Uterus (tissue), 2 donors: ENCODE measurements at regions not wholly inside any gene's neighbourhood (a gene's known extent, or its start where the extent isn't known, plus 50 kb on each side); places are given as distances from the start of the nearest gene placed in this dataset.

Experiments used
- POLR2A ChIP-seq, 2 donors: fragments of 450-650 bp; IDR thresholded peaks; one replicate each; pipeline ENCODE4 v1.6.1; 2016; ENCODE audit warnings: antibody characterized with exemption in 2 of 2, mild to moderate bottlenecking in 1 of 2, moderate library complexity in 1 of 2
- TF ChIP-seq, protein P1 (sequence below), 4 experiments: fragments of 200-600 bp in 2 of 4; fragments of 450-650 bp in 2 of 4; sonication (generic) in 2 of 4; IDR thresholded peaks; one replicate each; pipeline ENCODE4 v1.5.1; 2016 to 2019; ENCODE audit warnings: antibody characterized with exemption in 4 of 4, mild to moderate bottlenecking in 2 of 4, moderate library complexity in 1 of 4

DNA sequence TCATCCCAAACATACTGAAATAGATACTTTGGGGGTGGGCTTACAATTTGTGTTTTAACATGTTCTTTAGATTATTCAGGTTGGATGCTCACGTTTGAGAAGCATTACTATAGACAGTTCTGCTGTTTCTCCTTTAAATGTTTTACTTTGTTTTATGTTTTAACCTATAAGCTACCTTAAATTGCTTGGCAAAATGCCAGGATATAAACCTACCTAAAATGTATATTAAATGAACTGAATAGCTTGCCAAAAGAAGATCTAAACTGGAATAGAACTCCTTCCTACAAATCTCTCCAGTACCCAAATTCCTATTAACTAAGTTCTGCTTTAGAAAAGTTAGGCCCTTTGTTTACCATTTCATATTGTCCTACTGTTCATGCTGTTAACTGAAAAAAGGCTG lies 124.4 kb downstream of the TBX22 start:
- TF ChIP-seq, protein P1, sequence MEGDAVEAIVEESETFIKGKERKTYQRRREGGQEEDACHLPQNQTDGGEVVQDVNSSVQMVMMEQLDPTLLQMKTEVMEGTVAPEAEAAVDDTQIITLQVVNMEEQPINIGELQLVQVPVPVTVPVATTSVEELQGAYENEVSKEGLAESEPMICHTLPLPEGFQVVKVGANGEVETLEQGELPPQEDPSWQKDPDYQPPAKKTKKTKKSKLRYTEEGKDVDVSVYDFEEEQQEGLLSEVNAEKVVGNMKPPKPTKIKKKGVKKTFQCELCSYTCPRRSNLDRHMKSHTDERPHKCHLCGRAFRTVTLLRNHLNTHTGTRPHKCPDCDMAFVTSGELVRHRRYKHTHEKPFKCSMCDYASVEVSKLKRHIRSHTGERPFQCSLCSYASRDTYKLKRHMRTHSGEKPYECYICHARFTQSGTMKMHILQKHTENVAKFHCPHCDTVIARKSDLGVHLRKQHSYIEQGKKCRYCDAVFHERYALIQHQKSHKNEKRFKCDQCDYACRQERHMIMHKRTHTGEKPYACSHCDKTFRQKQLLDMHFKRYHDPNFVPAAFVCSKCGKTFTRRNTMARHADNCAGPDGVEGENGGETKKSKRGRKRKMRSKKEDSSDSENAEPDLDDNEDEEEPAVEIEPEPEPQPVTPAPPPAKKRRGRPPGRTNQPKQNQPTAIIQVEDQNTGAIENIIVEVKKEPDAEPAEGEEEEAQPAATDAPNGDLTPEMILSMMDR (IDR thresholded peaks at IDR 0.05): no peak
- no peak for TF ChIP-seq POLR2A (IDR thresholded peaks at IDR 0.05)
